Activated CD4-positive, alpha-beta T cell treated with anti-CD3 and anti-CD28 coated beads, Interleukin-10, Interleukin-2, amounts not matched to agents 100 ng/mL and 50 ng/mL, durations not matched to agents 16 hours and 8 hours (primary cell): ENCODE measurements at regions not wholly inside any gene's neighbourhood (a gene's known extent, or its start where the extent isn't known, plus 50 kb on each side); places are given as distances from the start of the nearest gene placed in this dataset.

Experiments used
- DNase-seq: peaks from one replicate; pipeline ENCODE4 v3.0.0-alpha.2; 2020

DNA sequence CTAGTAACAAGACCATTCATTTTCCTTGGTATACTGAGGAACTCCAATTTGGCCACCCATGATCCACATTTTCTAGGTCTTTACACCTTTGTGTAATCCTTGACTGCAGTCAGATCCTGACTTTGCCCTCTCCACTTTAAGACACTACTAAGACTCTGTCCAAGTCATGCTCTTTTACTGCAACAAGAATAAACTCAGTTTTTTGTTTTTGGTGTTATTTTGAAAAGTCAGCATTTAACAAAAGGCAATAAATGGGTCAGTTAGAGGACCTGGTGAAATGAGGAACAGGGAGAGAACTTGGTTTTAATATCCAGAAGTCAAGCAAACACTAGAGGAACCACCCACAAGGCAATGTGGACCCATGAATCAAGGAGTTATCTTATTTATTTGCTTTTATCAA, 252.2 kb upstream of the RBBP8 start:
- no peak for DNase-seq

DNA sequence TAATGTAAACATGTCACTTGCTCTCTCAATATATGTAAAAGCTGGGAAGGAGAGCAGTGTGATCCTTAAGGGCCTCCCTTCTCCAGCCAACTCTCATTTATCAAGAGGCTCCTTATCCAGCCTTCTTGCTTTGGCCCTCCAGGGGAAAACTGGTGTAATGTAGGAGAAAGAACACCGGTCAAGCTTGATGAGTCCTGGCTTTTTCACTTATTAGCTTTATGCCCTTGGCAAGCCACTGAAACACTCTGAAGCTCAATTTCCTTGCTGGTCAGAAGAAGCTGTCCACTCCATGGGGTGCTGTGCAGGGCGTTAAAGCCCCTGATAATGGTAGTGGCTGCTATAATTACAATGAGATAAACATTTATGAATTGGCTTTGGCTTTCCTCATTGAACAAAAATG, 251.2 kb upstream of the RBBP8 start:
- DNase-seq = no peak

- no peak for DNase-seq
These were observed 250.4 kb upstream of the RBBP8 start for GRCh38 chr18:22682720-22683119.

- no peak for DNase-seq
These were observed 249.9 kb upstream of the RBBP8 start for GRCh38 chr18:22683196-22683676.

- DNase-seq = no peak
These were observed 249.3 kb upstream of the RBBP8 start for GRCh38 chr18:22683786-22684185.

DNA sequence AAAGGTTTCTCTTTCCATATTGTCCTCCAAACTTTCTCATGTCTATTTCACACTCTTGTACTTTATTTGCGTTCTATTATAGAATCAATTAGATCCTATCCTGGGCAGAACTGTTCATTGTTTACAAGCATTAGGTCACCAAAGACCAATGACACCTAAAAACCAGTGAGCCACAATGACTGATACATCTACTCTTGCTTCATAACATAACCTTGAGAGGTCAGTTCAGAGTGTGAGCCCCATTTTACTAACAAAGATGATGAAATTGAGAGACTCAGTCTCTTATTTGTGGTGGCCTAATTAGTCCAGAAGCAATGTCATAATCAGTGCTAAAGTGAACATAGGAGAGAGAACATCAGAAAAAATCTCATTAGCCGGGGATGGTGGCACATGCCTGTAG, 248.9 kb upstream of the RBBP8 start:
- DNase-seq = no peak

DNA sequence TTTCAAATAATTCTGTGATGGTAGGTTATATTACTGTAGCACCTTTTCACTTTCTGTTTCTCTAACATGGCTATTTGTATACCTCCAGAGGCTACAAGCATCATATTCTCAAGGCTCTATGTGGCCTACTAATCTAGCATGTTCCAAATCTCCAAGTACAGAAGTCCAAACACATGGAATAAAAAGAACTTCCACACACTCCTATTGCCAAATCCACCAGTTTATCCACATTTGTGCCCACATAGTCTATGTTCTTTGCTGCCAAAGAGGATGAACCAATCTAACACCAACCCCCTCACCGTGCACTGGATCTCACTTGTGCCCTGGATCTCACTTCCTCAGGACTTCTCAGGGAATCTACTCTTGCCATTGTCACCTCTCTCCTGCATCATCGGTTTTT, 247.3 kb upstream of the RBBP8 start:
- DNase-seq = no peak

GRCh38 chr18:22687892-22688680, 245.0 kb upstream of the RBBP8 start:
- DNase-seq = no peak

GRCh38 chr18:22688877-22689496, 244.1 kb upstream of the RBBP8 start:
- no peak for DNase-seq

GRCh38 chr18:22689712-22690111, 243.4 kb upstream of the RBBP8 start:
- no peak for DNase-seq

- no peak for DNase-seq
These were observed 242.6 kb upstream of the RBBP8 start for GRCh38 chr18:22690556-22690955.

GRCh38 chr18:22691946-22692710, 241.0 kb upstream of the RBBP8 start:
- no peak for DNase-seq

DNA sequence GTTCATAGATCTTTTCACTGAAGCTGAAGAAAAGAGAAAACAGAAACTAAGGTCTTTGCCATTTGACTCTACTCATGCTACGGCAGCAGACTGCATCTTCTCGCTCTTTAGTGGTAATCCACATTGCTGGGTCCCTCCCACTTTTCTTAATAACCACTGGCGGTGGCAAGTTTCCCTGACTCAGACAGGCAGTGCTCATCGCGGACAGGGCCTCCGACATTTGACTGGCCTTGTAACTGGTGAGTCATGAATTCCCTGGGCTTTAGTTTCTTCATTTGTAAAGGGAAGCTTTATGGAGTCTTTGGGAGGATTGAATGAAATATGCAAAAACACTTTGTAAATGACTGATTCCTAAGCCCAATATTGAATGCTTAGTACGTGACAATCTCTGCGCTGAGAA, 238.2 kb upstream of the RBBP8 start:
- DNase-seq = no peak

DNA sequence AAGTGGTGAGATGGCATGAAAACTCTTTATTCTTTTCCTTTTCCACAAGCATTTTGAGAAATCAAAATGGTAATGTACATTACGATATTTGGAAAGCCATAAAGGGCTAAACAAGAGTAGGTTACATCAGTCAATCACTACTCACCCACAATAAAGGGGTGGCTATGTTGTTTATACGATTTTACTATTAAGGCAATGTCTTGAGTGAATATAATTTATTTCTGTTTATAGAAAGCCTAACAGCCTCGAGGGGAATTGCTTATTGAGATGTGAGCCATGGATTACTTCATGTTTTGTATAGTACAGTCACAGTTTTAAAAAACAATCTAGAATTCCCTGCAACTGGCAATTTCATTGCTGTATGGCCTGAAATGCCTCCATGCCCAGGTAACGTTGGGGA, 237.5 kb upstream of the RBBP8 start:
- no peak for DNase-seq

- DNase-seq = no peak
These were observed 235.6 kb upstream of the RBBP8 start for GRCh38 chr18:22697561-22697960.

DNA sequence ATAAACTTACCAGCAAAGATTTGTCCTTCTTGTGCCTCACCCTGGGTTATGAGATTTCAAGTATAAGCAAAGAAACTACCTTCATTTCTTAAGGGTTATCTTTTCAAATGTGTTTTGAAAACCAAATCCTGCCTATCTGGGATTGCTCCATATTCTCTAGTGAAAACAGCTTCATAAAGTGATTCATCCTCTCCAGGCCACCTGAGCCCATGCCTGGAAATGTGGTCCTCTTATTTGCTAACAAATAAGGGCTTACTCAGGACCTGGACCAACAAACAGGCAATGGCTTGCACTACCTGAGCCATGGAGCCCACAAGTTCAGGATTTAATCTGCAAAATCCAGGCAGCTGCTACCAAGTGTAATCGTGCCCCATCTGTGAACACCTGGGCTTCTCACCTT, 234.4 kb upstream of the RBBP8 start:
- no peak for DNase-seq

DNA sequence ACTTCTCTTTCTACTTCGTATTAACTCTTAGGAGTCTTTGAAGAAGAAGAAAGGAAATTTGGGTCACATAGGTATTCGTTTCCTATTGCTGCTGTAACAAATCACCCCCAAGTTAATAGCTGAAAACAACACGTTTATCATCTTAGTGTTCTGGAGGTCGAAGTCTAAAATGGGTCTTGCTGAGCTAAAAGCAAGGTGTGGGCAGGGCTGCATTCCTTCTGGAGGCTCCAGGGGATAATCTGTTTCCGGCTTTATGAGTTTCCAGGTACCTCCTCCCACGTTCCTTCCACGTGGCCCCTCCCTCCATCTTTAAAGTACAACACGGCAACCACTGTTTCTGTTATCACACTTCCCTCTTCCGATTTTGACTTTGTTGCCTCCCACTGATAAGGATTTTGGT, 233.5 kb upstream of the RBBP8 start:
- no peak for DNase-seq

DNA sequence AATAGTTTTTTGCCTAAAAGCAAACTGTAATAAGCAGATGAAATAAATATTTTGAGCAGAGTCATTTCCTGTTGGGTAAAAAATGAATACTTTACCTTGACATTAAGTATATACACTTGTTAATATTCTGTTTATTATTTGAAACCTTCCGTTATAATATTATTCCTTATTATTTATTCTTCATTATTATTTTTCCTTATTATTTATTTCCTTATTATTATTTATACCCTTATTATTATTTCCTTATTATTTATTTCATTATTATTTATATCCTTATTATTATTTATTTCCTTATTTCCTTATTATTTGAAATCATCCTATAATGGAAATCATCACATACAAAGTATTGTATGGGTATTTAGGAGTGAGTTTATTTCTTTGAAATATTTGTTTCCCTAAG, 232.2 kb upstream of the RBBP8 start:
- DNase-seq = no peak

DNA sequence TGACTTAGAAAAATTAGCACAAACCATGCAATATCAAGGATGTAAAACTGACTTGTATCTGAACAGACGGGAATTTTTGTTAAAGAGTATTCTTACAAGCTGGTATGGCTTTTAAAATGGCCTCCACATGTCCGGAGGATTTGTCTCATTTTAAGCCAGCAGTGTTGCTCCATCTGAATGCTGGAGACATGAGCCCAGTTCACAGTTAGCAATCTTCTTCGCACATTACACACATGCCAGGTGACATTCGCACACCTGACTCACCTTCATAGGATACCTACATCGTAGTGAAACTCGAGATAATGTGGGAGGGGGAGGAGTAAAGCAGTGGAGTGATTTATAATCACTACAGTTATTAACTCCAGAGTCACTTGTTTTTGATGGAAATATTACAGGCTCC, 231.8 kb upstream of the RBBP8 start:
- no peak for DNase-seq

DNA sequence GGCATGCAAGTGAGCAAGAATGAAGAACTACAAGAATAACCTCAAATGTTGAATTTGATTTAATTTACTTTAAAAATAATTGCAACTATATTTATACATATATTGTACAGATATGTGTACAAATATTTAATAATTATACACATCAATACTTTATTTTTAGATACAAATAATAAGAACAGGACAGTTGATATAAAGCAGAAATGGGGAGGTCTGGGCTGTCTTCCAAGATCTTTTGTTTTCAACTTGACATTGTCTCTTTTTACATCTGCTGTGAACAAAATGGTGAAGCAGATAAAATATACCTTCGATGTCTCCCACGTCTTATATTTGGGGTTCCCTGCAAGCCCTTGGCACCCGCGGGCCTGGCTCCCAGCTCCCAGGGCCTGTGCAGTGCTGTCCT, 231.3 kb upstream of the RBBP8 start:
- no peak for DNase-seq

DNA sequence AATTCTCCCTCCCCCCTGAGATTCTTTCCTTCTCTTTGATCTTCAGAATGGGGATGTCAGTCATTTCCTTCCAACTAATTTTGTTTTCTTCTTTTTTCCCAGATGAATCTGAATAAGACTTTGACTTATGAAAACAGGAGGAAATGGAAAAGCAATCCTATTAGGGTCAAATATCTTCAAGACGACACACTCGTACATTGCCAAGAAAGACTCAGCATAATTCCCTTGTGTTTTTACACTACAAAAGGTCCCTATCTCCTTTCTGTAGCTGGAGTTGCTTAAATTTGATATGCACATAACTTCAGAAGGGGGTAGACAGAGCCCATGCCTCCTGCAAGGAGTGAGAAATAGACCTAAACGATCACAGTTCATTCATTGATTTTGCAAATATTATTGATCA, 230.3 kb upstream of the RBBP8 start:
- no peak for DNase-seq

DNA sequence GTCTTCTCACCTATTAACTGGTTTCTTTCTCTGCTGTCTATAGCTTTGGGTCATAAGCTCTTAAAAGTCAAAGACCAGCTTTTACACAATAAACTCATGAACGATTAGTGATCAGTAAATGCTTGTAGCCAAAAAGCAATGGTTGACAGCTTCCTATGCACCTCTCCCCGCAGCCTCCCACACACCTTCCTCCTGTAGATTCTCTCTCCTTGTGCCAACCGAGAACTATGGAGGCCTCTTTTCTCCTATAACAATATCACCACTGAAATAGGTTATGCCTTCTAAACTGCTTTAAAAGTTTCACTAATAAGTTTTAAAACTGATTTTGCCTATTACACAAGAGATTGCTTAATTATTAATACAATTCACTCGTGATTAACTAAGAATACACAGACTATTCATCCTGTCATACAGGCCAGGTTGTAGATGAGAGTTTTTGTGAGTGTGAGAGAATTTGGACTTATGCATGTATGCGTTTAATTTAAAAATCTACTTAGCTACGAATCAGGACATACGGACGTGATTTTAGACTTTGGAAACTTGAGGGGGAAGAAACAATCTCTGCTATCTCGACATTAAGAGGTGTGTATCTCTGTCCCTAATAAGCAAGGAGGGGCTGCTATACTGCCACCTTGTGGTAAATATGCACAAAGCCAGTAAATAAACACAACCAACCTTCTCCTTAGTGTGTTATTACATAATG, 229.1 kb upstream of the RBBP8 start:
- peak; percentile 42 for DNase-seq

- DNase-seq = no peak
These were observed 228.6 kb upstream of the RBBP8 start for GRCh38 chr18:22704586-22704918.
